ENCODE measurements at regions not wholly inside any gene's neighbourhood (a gene's known extent, or its start where the extent isn't known, plus 50 kb on each side); places are given as distances from the start of the nearest gene placed in this dataset.

GRCh38 chr4:97144199-97144598, 999.1 kb downstream of the STPG2 start:
- no peaks in the 10 kb centered on the region for H3K4me1 Mint-ChIP-seq
- Histone ChIP-seq H3K36me3 (ENCODE audit: control insufficient read depth, insufficient read depth, low read length) (no peaks in the 10 kb centered on the region), H3K4me1 (ENCODE audit: control insufficient read depth, insufficient read depth, low read length) (no peaks in the 10 kb centered on the region), H3K27ac (ENCODE audit: low read depth, low read length) (no peak overlapping the region), H3K9ac (ENCODE audit: extremely low read depth, low read length, poor library complexity, severe bottlenecking) (no peak overlapping the region), H3K4me3 (ENCODE audit: low read length) (no peak overlapping the region), H3K27me3 (ENCODE audit: control insufficient read depth, insufficient read depth, low read length, poor library complexity, severe bottlenecking) (no peaks in the 10 kb centered on the region), H3K9me3 (ENCODE audit: control insufficient read depth, low read length) (peaks cover 49% of the 10 kb centered on the region)
- no peak overlapping the region for H3K4me3 Mint-ChIP-seq
- H3K27me3 Mint-ChIP-seq (ENCODE audit: insufficient read depth): no peaks in the 10 kb centered on the region
- peaks cover 32% of the 10 kb centered on the region for H3K9me3 Mint-ChIP-seq
- peaks cover 18% of the 10 kb centered on the region for H3K36me3 Mint-ChIP-seq (ENCODE audit: low read depth)
- TF ChIP-seq CTCF (conservative IDR thresholded peaks at IDR 0.05): no peak
- no peak for DNase-seq
- WGBS, 2 experiments (ENCODE audit: insufficient coverage in 1 of 2, insufficient read length in 1 of 2): 82 to 100% methylated on average over 1 of the region's 1 CpG
- H3K27ac Mint-ChIP-seq: no peak overlapping the region

DNA sequence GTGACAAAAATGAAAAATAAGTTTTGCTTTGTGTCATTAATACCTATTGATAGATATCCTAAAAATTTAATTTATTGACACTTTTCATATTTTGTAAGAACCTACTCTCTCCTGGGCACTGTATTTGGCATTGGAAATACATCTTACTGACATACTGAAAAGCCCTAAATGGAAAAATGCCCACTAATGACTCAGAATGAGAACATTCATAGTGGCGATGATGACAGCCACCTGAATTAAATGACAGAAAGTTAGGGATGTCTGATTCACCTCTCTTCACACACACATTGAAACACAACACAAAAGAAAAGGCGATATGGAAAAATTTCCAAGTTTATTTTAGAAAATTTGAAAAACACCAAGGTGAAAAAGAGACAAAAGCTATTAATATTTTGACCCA, 992.3 kb downstream of the STPG2 start:
- H3K36me3 ChIP-seq (ENCODE audit: control insufficient read depth, insufficient read depth, low read length): no peaks in the 10 kb centered on the region
- no peaks in the 10 kb centered on the region for H3K27me3 ChIP-seq (ENCODE audit: control insufficient read depth, insufficient read depth, low read length, poor library complexity, severe bottlenecking)
- H3K4me3 Mint-ChIP-seq: no peak overlapping the region
- no peaks in the 10 kb centered on the region for H3K4me1 ChIP-seq (ENCODE audit: control insufficient read depth, insufficient read depth, low read length)
- WGBS, 2 experiments (ENCODE audit: insufficient coverage in 1 of 2, insufficient read length in 1 of 2): 100% methylated on average over 1 to 2 of the region's 2 CpGs
- H3K4me1 Mint-ChIP-seq: no peaks in the 10 kb centered on the region
- H3K9me3 ChIP-seq (ENCODE audit: control insufficient read depth, low read length): no peaks in the 10 kb centered on the region
- H3K27me3 Mint-ChIP-seq (ENCODE audit: insufficient read depth): no peaks in the 10 kb centered on the region
- H3K36me3 Mint-ChIP-seq (ENCODE audit: low read depth): no peaks in the 10 kb centered on the region
- H3K27ac Mint-ChIP-seq: no peak overlapping the region
- no peak for TF ChIP-seq CTCF (conservative IDR thresholded peaks at IDR 0.05)
- no peak overlapping the region for H3K9ac ChIP-seq (ENCODE audit: extremely low read depth, low read length, poor library complexity, severe bottlenecking)
- no peak for DNase-seq
- no peaks in the 10 kb centered on the region for H3K9me3 Mint-ChIP-seq
- no peak overlapping the region for H3K27ac ChIP-seq (ENCODE audit: low read depth, low read length)
- H3K4me3 ChIP-seq (ENCODE audit: low read length): no peak overlapping the region

DNA sequence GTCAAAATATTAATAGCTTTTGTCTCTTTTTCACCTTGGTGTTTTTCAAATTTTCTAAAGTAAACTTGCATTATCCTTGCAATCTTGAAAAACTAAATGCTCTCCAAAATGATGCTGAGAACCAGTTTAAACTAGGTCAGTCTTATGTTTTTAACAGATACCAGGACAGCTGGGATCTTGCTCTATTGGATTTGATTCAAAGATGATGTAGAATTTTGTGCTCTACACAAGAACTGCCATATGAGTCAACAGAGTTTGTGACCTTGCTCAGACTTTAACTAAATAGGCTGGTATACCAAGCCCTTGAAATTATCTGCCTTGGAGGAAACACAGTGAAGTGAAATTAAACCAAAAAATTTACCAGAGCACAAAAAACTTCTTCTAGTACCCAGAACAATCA, 991.1 kb downstream of the STPG2 start:
- no peaks in the 10 kb centered on the region for H3K36me3 ChIP-seq (ENCODE audit: control insufficient read depth, insufficient read depth, low read length)
- H3K4me1 ChIP-seq (ENCODE audit: control insufficient read depth, insufficient read depth, low read length): no peaks in the 10 kb centered on the region
- no peak overlapping the region for H3K9ac ChIP-seq (ENCODE audit: extremely low read depth, low read length, poor library complexity, severe bottlenecking)
- no peaks in the 10 kb centered on the region for H3K36me3 Mint-ChIP-seq (ENCODE audit: low read depth)
- no peak overlapping the region for H3K27ac ChIP-seq (ENCODE audit: low read depth, low read length)
- H3K27me3 ChIP-seq (ENCODE audit: control insufficient read depth, insufficient read depth, low read length, poor library complexity, severe bottlenecking): no peaks in the 10 kb centered on the region
- no peak overlapping the region for H3K4me3 ChIP-seq (ENCODE audit: low read length)
- no peaks in the 10 kb centered on the region for H3K4me1 Mint-ChIP-seq
- H3K27ac Mint-ChIP-seq: no peak overlapping the region
- no peaks in the 10 kb centered on the region for H3K9me3 ChIP-seq (ENCODE audit: control insufficient read depth, low read length)
- TF ChIP-seq CTCF (conservative IDR thresholded peaks at IDR 0.05): no peak
- H3K27me3 Mint-ChIP-seq (ENCODE audit: insufficient read depth): no peaks in the 10 kb centered on the region
- no peak overlapping the region for H3K4me3 Mint-ChIP-seq
- DNase-seq: no peak
- no peaks in the 10 kb centered on the region for H3K9me3 Mint-ChIP-seq
